Esophagus muscularis mucosa (tissue), 4 donors: ENCODE measurements at regions not wholly inside any gene's neighbourhood (a gene's known extent, or its start where the extent isn't known, plus 50 kb on each side); places are given as distances from the start of the nearest gene placed in this dataset.

Experiments
- DNase-seq: peaks from one replicate; pipeline ENCODE4 v3.0.0-alpha.2; 2017; ENCODE audit errors: extremely low spot score
- H3K27ac ChIP-seq, 4 donors: fragments of 200-600 bp; sonication (generic); replicated peaks in 1 of 4; 1 replicate in 3 of 4; 2 replicates in 1 of 4; pipeline ENCODE4 v1.5.1; 2016 to 2019; ENCODE audit warnings: mild to moderate bottlenecking in 1 of 4
- H3K27me3 ChIP-seq, 4 donors: fragments of 200-600 bp; sonication (generic); one replicate each; pipeline versions ENCODE4 v1.5.1 to v1.6.0; 2016 to 2019
- H3K36me3 ChIP-seq, 4 donors: fragments of 200-600 bp; sonication (generic); one replicate each; pipeline ENCODE4 v1.5.1; 2016 to 2019
- H3K4me1 ChIP-seq, 4 donors: fragments of 200-600 bp; sonication (generic); one replicate each; pipeline ENCODE4 v1.5.1; 2016 to 2019
- H3K4me3 ChIP-seq, 4 donors: fragments of 200-600 bp; sonication (generic); 1 replicate in 2 of 4; 2 replicates in 2 of 4; pipeline ENCODE4 v1.5.1; 2016 to 2019; ENCODE audit warnings: mild to moderate bottlenecking in 4 of 4, moderate library complexity in 1 of 4
- H3K9me3 ChIP-seq, 4 donors: fragments of 200-600 bp; sonication (generic); 1 replicate in 3 of 4; 2 replicates in 1 of 4; pipeline ENCODE4 v1.5.1; 2016 to 2019
- CTCF ChIP-seq, 3 experiments: fragments of 200-600 bp in 2 of 3; fragments of 450-650 bp in 1 of 3; sonication (generic) in 2 of 3; IDR thresholded peaks; one replicate each; pipeline ENCODE4 v1.5.1; 2017 to 2019; ENCODE audit warnings: antibody characterized with exemption in 3 of 3, mild to moderate bottlenecking in 2 of 3, moderate library complexity in 1 of 3
- EP300 ChIP-seq: sonication (generic); formaldehyde crosslinking; IDR thresholded peaks from one replicate; pipeline ENCODE4 v1.6.1; 2017; ENCODE audit warnings: antibody characterized with exemption
- POLR2A ChIP-seq: fragments of 450-650 bp; IDR thresholded peaks from one replicate; pipeline ENCODE4 v1.6.1; 2017; ENCODE audit warnings: antibody characterized with exemption, moderate library complexity, mild to moderate bottlenecking, low read depth
- POLR2AphosphoS5 ChIP-seq, 2 donors: sonication (generic); formaldehyde crosslinking; IDR thresholded peaks; one replicate each; pipeline ENCODE4 v1.6.1; 2017; ENCODE audit warnings: antibody characterized with exemption in 2 of 2
- WGBS: methylation state at CpG from one replicate; pipeline ENCODE4 v1.1.5; 2018; 5-methylcytosine and 5-hydroxymethylcytosine counted together
- intact Hi-C: fragments of 100-400 bp; cut with DNase I; formaldehyde crosslinking; loops from one replicate; pipeline ENCODE4 v1.15.1; 2023

GRCh38 chr5:128773378-128773777, 191.9 kb upstream of the SLC27A6 start:
- no peak for DNase-seq
- 82% methylated on average over 4 of the region's 4 CpGs for WGBS
- Histone ChIP-seq H3K27ac (no peak overlapping the region), H3K27me3 (no peaks in the 10 kb centered on the region), H3K36me3 (no peaks in the 10 kb centered on the region), H3K9me3 (no peaks in the 10 kb centered on the region), H3K4me1 (no peaks in the 10 kb centered on the region), H3K4me3 (no peak overlapping the region)
- TF ChIP-seq CTCF (IDR thresholded peaks at IDR 0.05) (no peak), POLR2A (no peak), POLR2AphosphoS5 (IDR thresholded peaks at IDR 0.05) (no peak), EP300 (no peak)
- intact Hi-C loops = no loop called here

DNA sequence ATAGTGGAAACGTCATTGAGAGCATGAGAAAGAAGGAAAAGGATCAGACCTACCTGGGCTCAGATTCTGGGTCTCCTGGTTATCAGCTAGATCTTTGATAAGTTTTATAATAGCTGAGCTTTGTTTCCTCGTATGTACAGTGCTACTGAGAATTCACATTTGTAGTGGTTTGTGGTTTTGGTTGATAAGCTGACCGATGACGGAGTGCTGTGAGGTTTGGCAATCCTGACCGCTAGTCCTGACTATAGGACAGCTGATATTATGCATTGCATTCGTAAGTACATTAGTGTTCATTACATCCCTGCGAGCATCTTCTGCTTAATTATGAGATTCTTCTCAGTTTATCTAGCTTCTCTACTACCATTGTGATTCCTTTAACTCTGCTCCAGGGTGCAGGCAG, 190.7 kb upstream of the SLC27A6 start:
- TF ChIP-seq POLR2A = no peak
- TF ChIP-seq POLR2AphosphoS5 (IDR thresholded peaks at IDR 0.05) = no peak
- TF ChIP-seq EP300 = no peak
- TF ChIP-seq CTCF (IDR thresholded peaks at IDR 0.05) = no peak
- no peak overlapping the region for H3K4me3 ChIP-seq
- H3K9me3 ChIP-seq = no peaks in the 10 kb centered on the region
- no peaks in the 10 kb centered on the region for H3K36me3 ChIP-seq
- no peak for DNase-seq
- H3K27ac ChIP-seq = no peak overlapping the region
- H3K4me1 ChIP-seq = no peaks in the 10 kb centered on the region
- intact Hi-C loops = no loop called here
- 72% methylated on average over 7 of the region's 7 CpGs for WGBS
- no peaks in the 10 kb centered on the region for H3K27me3 ChIP-seq

DNA sequence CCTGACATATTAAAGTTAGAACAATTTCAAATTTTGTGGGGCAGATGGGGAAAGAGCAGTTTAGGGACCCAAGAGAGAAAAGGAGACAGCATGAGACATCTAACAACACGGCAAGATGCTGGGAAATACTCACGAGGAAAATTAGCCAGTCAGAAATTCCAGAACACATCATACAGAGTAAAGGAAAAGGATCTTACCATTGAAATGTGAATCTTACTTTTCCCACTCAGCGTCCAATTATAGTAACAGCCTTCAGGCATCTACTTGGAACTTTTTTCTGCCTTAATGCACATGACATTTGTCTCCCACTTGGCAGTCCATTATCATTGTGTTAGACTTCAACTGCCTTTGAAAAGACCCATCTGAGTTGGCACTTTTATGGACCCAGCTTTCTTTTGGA, 189.7 kb upstream of the SLC27A6 start:
- 38% methylated on average over 3 of the region's 3 CpGs for WGBS
- no peak for DNase-seq
- Histone ChIP-seq H3K27me3 (no peaks in the 10 kb centered on the region), H3K27ac (no peak overlapping the region), H3K9me3 (no peaks in the 10 kb centered on the region), H3K4me1 (no peaks in the 10 kb centered on the region), H3K4me3 (no peak overlapping the region), H3K36me3 (no peaks in the 10 kb centered on the region)
- TF ChIP-seq POLR2AphosphoS5 (IDR thresholded peaks at IDR 0.05) (no peak), CTCF (IDR thresholded peaks at IDR 0.05) (no peak), POLR2A (no peak), EP300 (no peak)
- intact Hi-C loops = no loop called here

DNA sequence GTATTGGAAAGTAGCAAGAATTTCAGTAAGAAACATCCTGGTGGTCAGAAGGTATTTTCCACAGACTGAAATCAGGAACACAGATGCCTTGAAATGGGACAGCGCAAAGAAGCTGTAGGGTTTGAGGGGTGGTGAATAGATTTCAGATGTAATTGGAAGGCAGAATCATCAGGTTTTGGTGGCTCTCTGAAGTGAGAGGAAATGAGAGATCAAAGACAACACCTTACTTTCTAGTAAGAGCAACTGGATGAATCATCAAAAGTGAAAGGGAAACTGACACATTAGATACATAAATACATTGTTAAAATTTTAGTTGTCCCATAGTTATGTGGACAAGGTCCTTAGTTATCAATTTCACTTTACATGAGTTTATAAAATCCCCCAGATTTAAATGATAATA, 188.2 kb upstream of the SLC27A6 start:
- TF ChIP-seq POLR2AphosphoS5 (IDR thresholded peaks at IDR 0.05) (no peak), POLR2A (no peak), EP300 (no peak)
- Histone ChIP-seq H3K36me3 (no peaks in the 10 kb centered on the region), H3K4me3 (no peak overlapping the region), H3K9me3 (no peaks in the 10 kb centered on the region), H3K27ac (no peak overlapping the region), H3K4me1 (peaks cover 0 to 4% (median 3%) of the 10 kb centered on the region in 4 donors), H3K27me3 (no peaks in the 10 kb centered on the region)
- no peak for DNase-seq
- WGBS = 92% methylated on average over 1 of the region's 1 CpG
- intact Hi-C loops = no loop called here

DNA sequence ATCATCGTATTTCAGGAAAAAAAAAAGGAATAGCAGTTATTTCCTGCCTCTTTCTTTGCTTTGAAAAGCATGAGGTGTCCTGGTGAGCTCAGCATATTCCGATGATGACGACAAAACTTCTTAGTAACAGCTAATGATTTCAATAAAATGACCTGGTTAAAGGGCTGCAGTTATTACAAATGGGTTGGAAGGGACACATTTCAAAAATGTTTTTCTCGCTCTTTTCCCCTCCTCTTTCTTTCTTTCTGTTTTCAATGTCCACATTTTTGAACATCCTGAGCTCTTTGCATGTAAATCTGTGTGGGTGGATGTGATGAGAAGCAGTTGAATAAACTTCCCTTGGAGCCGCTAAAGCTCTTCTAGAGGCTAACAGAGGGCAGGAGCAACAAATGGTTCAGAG, 186.8 kb upstream of the SLC27A6 start:
- DNase-seq = no peak
- Histone ChIP-seq H3K27ac (no peak overlapping the region), H3K4me3 (no peak overlapping the region), H3K36me3 (no peaks in the 10 kb centered on the region), H3K27me3 (no peaks in the 10 kb centered on the region), H3K9me3 (no peaks in the 10 kb centered on the region), H3K4me1 (peaks cover 0 to 15% (median 12%) of the 10 kb centered on the region in 4 donors)
- WGBS = 69% methylated on average over 5 of the region's 5 CpGs
- intact Hi-C loops = no loop called here
- TF ChIP-seq EP300 = no peak
- no peak for TF ChIP-seq POLR2AphosphoS5 (IDR thresholded peaks at IDR 0.05)
- TF ChIP-seq CTCF (IDR thresholded peaks at IDR 0.05) = no peak
- TF ChIP-seq POLR2A = no peak
